Epithelial cell of proximal tubule (primary cell): ENCODE measurements at regions not wholly inside any gene's neighbourhood (a gene's known extent, or its start where the extent isn't known, plus 50 kb on each side); places are given as distances from the start of the nearest gene placed in this dataset.

Experiments
- DNase-seq: peaks from one replicate; pipeline ENCODE4 v3.0.0-alpha.2; 2011; ENCODE audit warnings: low read depth
- H3K4me3 ChIP-seq: 2 replicates; pipeline ENCODE4 v1.5.1; 2011; ENCODE audit warnings: low read depth, mild to moderate bottlenecking, low read length
- TF ChIP-seq, protein P1 (sequence below): conservative IDR thresholded peaks from 2 replicates; pipeline ENCODE4 v1.5.1; 2012; ENCODE audit warnings: low read depth, mild to moderate bottlenecking, low read length

DNA sequence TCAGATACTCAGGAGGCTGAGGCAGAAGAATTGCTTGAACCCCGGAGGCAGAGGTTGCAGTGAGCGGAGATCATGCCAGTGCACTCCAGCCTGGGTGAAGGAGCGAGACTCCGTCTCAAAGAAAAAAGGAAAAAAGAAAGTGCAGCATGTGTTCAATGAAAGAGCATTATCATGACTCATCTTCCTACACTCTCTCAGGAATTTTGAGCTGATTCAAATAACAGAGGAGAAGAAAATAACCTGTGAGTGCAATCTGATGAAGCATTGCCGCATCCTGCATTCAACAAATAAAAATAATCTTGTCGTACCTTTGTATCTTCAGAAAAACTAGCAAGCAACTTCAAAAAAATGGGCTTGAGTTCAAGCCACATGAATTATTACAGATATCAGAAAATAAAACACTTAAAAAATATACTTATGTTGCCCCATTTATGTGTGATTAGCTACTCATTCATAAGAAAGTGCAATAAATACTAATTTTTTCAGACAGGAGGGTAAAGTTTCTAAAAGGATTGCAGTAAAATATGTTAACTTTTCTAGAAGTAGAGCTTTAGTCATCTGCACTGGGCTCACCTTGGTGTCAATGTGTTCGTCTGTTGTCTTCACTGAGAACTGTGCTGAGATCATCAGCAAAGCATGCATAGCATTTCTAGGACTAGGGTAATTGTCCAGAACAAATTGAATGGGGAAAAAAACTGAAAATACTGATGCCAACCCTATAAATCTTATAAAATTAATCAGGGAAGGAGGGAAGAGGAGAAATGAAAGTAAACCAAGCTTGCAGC, 90.4 kb upstream of the VCX3B start:
- no peak for DNase-seq
- TF ChIP-seq, protein P1, sequence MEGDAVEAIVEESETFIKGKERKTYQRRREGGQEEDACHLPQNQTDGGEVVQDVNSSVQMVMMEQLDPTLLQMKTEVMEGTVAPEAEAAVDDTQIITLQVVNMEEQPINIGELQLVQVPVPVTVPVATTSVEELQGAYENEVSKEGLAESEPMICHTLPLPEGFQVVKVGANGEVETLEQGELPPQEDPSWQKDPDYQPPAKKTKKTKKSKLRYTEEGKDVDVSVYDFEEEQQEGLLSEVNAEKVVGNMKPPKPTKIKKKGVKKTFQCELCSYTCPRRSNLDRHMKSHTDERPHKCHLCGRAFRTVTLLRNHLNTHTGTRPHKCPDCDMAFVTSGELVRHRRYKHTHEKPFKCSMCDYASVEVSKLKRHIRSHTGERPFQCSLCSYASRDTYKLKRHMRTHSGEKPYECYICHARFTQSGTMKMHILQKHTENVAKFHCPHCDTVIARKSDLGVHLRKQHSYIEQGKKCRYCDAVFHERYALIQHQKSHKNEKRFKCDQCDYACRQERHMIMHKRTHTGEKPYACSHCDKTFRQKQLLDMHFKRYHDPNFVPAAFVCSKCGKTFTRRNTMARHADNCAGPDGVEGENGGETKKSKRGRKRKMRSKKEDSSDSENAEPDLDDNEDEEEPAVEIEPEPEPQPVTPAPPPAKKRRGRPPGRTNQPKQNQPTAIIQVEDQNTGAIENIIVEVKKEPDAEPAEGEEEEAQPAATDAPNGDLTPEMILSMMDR = no peak
- H3K4me3 ChIP-seq = no peak overlapping the region

DNA sequence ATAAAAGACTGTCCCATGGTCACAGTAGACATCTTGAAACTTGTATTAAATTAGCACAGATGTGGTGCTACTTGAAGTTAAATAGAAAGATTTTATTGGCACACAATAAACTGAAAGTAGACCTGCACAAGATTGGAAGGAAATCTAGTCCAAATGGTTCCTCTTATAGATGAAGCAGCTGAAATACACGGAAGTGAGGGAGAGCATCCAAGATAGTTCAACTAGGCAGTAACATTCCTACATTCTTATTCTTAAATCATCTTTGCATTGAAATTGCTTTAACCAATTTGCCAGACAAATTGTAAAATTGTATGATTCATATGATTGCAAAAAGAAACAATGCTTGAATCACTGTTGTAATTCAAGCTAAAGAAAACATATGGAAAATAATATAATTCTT, 87.6 kb upstream of the VCX3B start:
- DNase-seq = no peak
- H3K4me3 ChIP-seq = no peak overlapping the region
- TF ChIP-seq, protein P1 = no peak

DNA sequence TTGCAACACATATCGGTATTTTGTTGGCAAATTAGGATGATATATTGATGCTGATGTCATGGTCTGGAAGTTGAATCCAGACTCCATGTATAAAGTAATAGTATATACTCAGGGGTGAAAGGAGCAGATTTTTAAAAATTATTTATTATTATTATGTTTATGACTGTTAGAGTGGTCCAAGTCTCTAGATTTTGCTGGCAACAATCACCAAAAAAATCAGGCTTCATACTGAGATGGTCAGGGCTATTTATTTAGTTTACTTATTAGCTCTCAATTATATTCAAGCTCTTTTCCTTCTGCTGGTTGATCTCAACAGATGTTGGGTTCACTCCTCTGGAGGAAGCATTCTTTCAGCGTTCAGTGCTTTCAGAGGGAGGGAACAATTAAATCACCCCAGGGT, 73.9 kb upstream of the VCX3B start:
- DNase-seq = no peak
- TF ChIP-seq, protein P1 = no peak
- no peak overlapping the region for H3K4me3 ChIP-seq

- TF ChIP-seq, protein P1 = no peak
- no peak for DNase-seq
- H3K4me3 ChIP-seq = no peak overlapping the region
Measured at GRCh38 chrX:8403988-8404387, 60.6 kb upstream of the VCX3B start.

DNA sequence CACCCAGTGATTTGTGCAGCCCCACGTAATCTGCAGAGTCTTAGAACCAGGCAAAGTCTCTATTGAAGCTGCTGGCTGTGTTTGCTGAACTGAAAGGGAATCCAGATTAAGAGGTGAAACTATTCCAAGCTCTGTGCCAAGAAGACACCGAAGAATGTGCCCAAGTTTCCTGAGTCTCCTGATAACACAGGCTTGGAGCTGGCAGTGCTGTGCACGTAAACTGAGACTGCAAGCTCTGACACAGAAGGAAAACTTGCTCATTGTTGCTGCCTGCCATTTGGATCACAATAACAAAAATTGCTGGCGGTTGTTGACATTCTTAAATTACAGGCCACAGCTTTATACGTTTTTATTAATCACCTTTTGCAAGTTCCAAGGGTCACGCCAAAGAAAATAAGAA, 60.2 kb upstream of the VCX3B start:
- no peak for DNase-seq
- TF ChIP-seq, protein P1 = no peak
- H3K4me3 ChIP-seq = no peak overlapping the region

DNA sequence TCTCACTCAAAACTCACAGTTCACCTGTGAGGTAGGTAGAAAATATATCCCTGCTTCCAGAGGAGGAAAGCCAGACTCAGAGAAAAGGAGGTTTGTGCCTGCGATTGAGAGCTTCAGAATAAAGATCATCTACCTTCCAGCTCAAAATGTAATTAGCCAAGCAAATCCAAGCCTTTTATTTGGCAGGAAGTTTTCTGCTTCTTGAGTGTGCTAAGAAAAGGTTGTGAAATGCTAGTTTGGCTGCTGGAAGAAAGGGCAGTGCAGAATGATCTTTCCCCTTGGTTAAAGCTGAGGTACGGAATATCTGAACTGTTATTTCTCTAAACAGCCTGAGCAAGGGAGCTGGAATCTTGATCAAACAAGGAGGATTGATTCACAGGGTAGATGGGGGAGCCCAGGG, 59.7 kb upstream of the VCX3B start:
- TF ChIP-seq, protein P1 = no peak
- no peak overlapping the region for H3K4me3 ChIP-seq
- DNase-seq = no peak

GRCh38 chrX:8405631-8406030, 59.0 kb upstream of the VCX3B start:
- H3K4me3 ChIP-seq = no peak overlapping the region
- TF ChIP-seq, protein P1 = no peak
- no peak for DNase-seq
